ENCODE measurements at regions not wholly inside any gene's neighbourhood (a gene's known extent, or its start where the extent isn't known, plus 50 kb on each side); places are given as distances from the start of the nearest gene placed in this dataset.

- no peak overlapping the region for H3K4me3 ChIP-seq (ENCODE audit: low read length)
- no peaks in the 10 kb centered on the region for H3K27me3 ChIP-seq (ENCODE audit: insufficient read depth, low read depth, low read length)
- TF ChIP-seq RAD21 (conservative IDR thresholded peaks at IDR 0.05) (no peak), CTCF (IDR thresholded peaks at IDR 0.05; ENCODE audit: poor library complexity, severe bottlenecking) (no peak), EP300 (conservative IDR thresholded peaks at IDR 0.05; ENCODE audit: poor library complexity, severe bottlenecking) (no peak), MXI1 (conservative IDR thresholded peaks at IDR 0.05; ENCODE audit: poor library complexity, severe bottlenecking) (no peak), EZH2 (IDR thresholded peaks at IDR 0.05; ENCODE audit: borderline replicate concordance, insufficient read depth, low read length, poor library complexity, severe bottlenecking) (no peak), REST (IDR thresholded peaks at IDR 0.05; ENCODE audit: borderline replicate concordance) (no peak), TAF1 (IDR thresholded peaks at IDR 0.05; ENCODE audit: low read depth) (no peak), POLR2AphosphoS5 (IDR thresholded peaks at IDR 0.05) (no peak), SMC3 (conservative IDR thresholded peaks at IDR 0.05; ENCODE audit: poor library complexity) (no peak)
- H3F3A ChIP-seq (ENCODE audit: insufficient read depth, low read length, poor library complexity, severe bottlenecking): no peaks in the 10 kb centered on the region
- H3K9me3 ChIP-seq (ENCODE audit: low read length): no peaks in the 10 kb centered on the region
- no peak overlapping the region for H2AFZ ChIP-seq (ENCODE audit: low read depth, low read length)
- no peak overlapping the region for H3K4me2 ChIP-seq (ENCODE audit: low read length)
- H3K36me3 ChIP-seq (ENCODE audit: insufficient read depth, low read length): no peaks in the 10 kb centered on the region
- no peak overlapping the region for H3K9ac ChIP-seq (ENCODE audit: low read length)
- no peak overlapping the region for H3K27ac ChIP-seq (ENCODE audit: low read length)
- H3K9me2 ChIP-seq (ENCODE audit: insufficient read depth, low read length): no peaks in the 10 kb centered on the region
- H3K79me2 ChIP-seq (replicated peaks; ENCODE audit: insufficient read depth, low read length): no peaks in the 10 kb centered on the region
- no peaks in the 10 kb centered on the region for H4K20me1 ChIP-seq (ENCODE audit: insufficient read depth)
These were observed 312.7 kb downstream of the ETAA1 start for GRCh38 chr2:67709835-67710234.

- Histone ChIP-seq H3K27ac (ENCODE audit: low read length) (no peak overlapping the region), H3K9ac (ENCODE audit: low read length) (no peak overlapping the region), H3K9me2 (ENCODE audit: insufficient read depth, low read length) (no peaks in the 10 kb centered on the region), H3K79me2 (replicated peaks; ENCODE audit: insufficient read depth, low read length) (no peaks in the 10 kb centered on the region), H3K4me3 (ENCODE audit: low read length) (no peak overlapping the region), H3K27me3 (ENCODE audit: insufficient read depth, low read depth, low read length) (no peaks in the 10 kb centered on the region), H4K20me1 (ENCODE audit: insufficient read depth) (no peaks in the 10 kb centered on the region), H3K9me3 (ENCODE audit: low read length) (no peaks in the 10 kb centered on the region), H2AFZ (ENCODE audit: low read depth, low read length) (no peak overlapping the region), H3K36me3 (ENCODE audit: insufficient read depth, low read length) (no peaks in the 10 kb centered on the region), H3K4me2 (ENCODE audit: low read length) (no peak overlapping the region), H3F3A (ENCODE audit: insufficient read depth, low read length, poor library complexity, severe bottlenecking) (no peaks in the 10 kb centered on the region)
- TF ChIP-seq CTCF (IDR thresholded peaks at IDR 0.05; ENCODE audit: poor library complexity, severe bottlenecking) (no peak), REST (IDR thresholded peaks at IDR 0.05; ENCODE audit: borderline replicate concordance) (no peak), MXI1 (conservative IDR thresholded peaks at IDR 0.05; ENCODE audit: poor library complexity, severe bottlenecking) (no peak), EZH2 (IDR thresholded peaks at IDR 0.05; ENCODE audit: borderline replicate concordance, insufficient read depth, low read length, poor library complexity, severe bottlenecking) (no peak), SMC3 (conservative IDR thresholded peaks at IDR 0.05; ENCODE audit: poor library complexity) (no peak), EP300 (conservative IDR thresholded peaks at IDR 0.05; ENCODE audit: poor library complexity, severe bottlenecking) (no peak), POLR2AphosphoS5 (IDR thresholded peaks at IDR 0.05) (no peak), TAF1 (IDR thresholded peaks at IDR 0.05; ENCODE audit: low read depth) (no peak), RAD21 (conservative IDR thresholded peaks at IDR 0.05) (no peak)
These were observed 315.4 kb downstream of the ETAA1 start for GRCh38 chr2:67712484-67712883.

Measured in neural cell (in vitro differentiated cells).